ENCODE measurements at regions not wholly inside any gene's neighbourhood (a gene's known extent, or its start where the extent isn't known, plus 50 kb on each side); places are given as distances from the start of the nearest gene placed in this dataset.

GRCh38 chr1:190849346-190849745, 371.7 kb upstream of the BRINP3 start (continued):
- TF ChIP-seq ZBTB40 (IDR thresholded peaks at IDR 0.05; ENCODE audit: borderline replicate concordance), result no peak
- no peak for TF ChIP-seq ZZZ3 (IDR thresholded peaks at IDR 0.05; ENCODE audit: control insufficient read depth, insufficient read length, low read depth)
- no peak for TF ChIP-seq RBBP5 (conservative IDR thresholded peaks at IDR 0.05)

GRCh38 chr1:190852611-190853010, 374.9 kb upstream of the BRINP3 start:
- no peak overlapping the region for H3K9ac ChIP-seq (ENCODE audit: control insufficient read depth, insufficient read depth, low read length)
- FAIRE-seq (no peak), DNase-seq (ENCODE audit: low read depth, low spot score) (no peak), ATAC-seq (no peak)
- 17% methylated on average over 2 of the region's 2 CpGs for WGBS (ENCODE audit: insufficient coverage, insufficient replicate concordance, low lambda C conversion rate, missing lambda C conversion rate)
- H4K20me1 ChIP-seq (ENCODE audit: control insufficient read depth, insufficient read depth), result no peaks in the 10 kb centered on the region
- H3K27ac ChIP-seq (ENCODE audit: control insufficient read depth, insufficient read depth), result no peak overlapping the region
- no peak overlapping the region for H3K4me3 ChIP-seq
- ChIA-PET CTCF (no interaction called here), RAD21 (ENCODE audit: unreplicated experiment) (no interaction called here), SMC1A (ENCODE audit: uncharacterized antibody, unreplicated experiment) (no interaction called here), POLR2A (no interaction called here)
- H3K4me1 ChIP-seq (ENCODE audit: control insufficient read depth, insufficient read depth, low read length), result no peaks in the 10 kb centered on the region
- intact Hi-C loops (cut with micrococcal nuclease; ENCODE audit: unreplicated experiment), result no loop called here
- no peaks in the 10 kb centered on the region for H3K36me3 ChIP-seq (ENCODE audit: control insufficient read depth in 2 of 2, insufficient read depth in 2 of 2, low read length in 1 of 2)
- no peaks in the 10 kb centered on the region for H3K9me3 ChIP-seq (replicated peaks; ENCODE audit: control insufficient read depth, insufficient read depth, low read length)
- BruUV-seq (replicated peaks), result no TSS peak
- H2AFZ ChIP-seq (ENCODE audit: control insufficient read depth, low read depth, low read length), result no peak overlapping the region
- no peak overlapping the region for H3K4me2 ChIP-seq (ENCODE audit: control insufficient read depth, insufficient read depth)
- in situ Hi-C loops (cut with MboI), result no loop called here
- H3K27me3 ChIP-seq (replicated peaks in 1 of 2; ENCODE audit: control insufficient read depth in 2 of 2, insufficient read depth in 2 of 2, low read length in 1 of 2), result no peaks in the 10 kb centered on the region
- H3K79me2 ChIP-seq (ENCODE audit: control insufficient read depth, insufficient read depth, low read length), result no peaks in the 10 kb centered on the region
- TF ChIP-seq CTCF (IDR thresholded peaks at IDR 0.05 in 2 of 3, conservative IDR thresholded peaks at IDR 0.05 in 1 of 3; ENCODE audit: control insufficient read depth in 2 of 3, extremely low read depth in 1 of 3, insufficient read depth in 1 of 3, low read depth in 3 of 3, low read length in 3 of 3) (no peak), RCOR1 (conservative IDR thresholded peaks at IDR 0.05; ENCODE audit: low read depth, low read length) (no peak), GABPA (IDR thresholded peaks at IDR 0.05; ENCODE audit: low read depth) (no peak), GATAD2B (conservative IDR thresholded peaks at IDR 0.05; ENCODE audit: low read depth) (no peak), PBX3 (IDR thresholded peaks at IDR 0.05; ENCODE audit: insufficient replicate concordance, low read depth, low read length) (no peak), IRF4 (IDR thresholded peaks at IDR 0.05; ENCODE audit: low read depth, low read length) (no peak), PAX8 (IDR thresholded peaks at IDR 0.05) (no peak), MXI1 (IDR thresholded peaks at IDR 0.05; ENCODE audit: low read depth, low read length) (no peak), ASH2L (IDR thresholded peaks at IDR 0.05; ENCODE audit: borderline replicate concordance, low read depth) (no peak), TAF1 (IDR thresholded peaks at IDR 0.05; ENCODE audit: borderline replicate concordance, low read depth, low read length) (no peak), JUNB (IDR thresholded peaks at IDR 0.05) (no peak), SIX5 (IDR thresholded peaks at IDR 0.05; ENCODE audit: low read depth, low read length, severe bottlenecking) (no peak)

Data from GM12878 (cell line).